HepG2 (cell line): ENCODE measurements at regions not wholly inside any gene's neighbourhood (a gene's known extent, or its start where the extent isn't known, plus 50 kb on each side); places are given as distances from the start of the nearest gene placed in this dataset.

ENCODE experiments used
- ATAC-seq: fragments of 200-7000 bp; cut with Tn5 transposase; 3 replicates; pipeline ENCODE4 v1.9.1; 2020; ENCODE audit warnings: mild to moderate bottlenecking, moderate library complexity
- BruUV-seq: library from RNA; stranded (reverse); fragments of 400-500 nt; replicated peaks from 2 replicates; lab custom pipeline; 2021; lab: Mats Ljungman, UMichigan
- CTCF ChIA-PET: fragments of 300-600 bp; formaldehyde crosslinking; extraction: SDS; loops from one replicate; lab custom pipeline; 2021; ENCODE audit warnings: low total read pairs, inconsistent platforms, low intra/inter-chr PET ratio; lab: Yijun Ruan, JAX
- POLR2A ChIA-PET: fragments of 350-600 bp; sonication (Branson Sonifier 250); formaldehyde crosslinking; loops from one replicate; lab custom pipeline; 2020; ENCODE audit warnings: antibody characterized with exemption, inconsistent platforms; lab: Yijun Ruan, JAX
- DNase-seq: peaks from one replicate; pipeline ENCODE4 v3.0.0-alpha.2; 2015; ENCODE audit warnings: low spot score
- FAIRE-seq: peaks from 3 replicates; lab custom pipeline; 2011; peaks lifted over from hg19 to GRCh38; lab: Jason Lieb, UNC
- H2AFZ ChIP-seq: one replicate; pipeline ENCODE4 v1.6.1; 2011; ENCODE audit warnings: low read length, inconsistent platforms
- H3K27ac ChIP-seq: fragments of 300-600 bp; 3 replicates; pipeline ENCODE4 v1.8.0; 2011; ENCODE audit warnings: mixed run types, mild to moderate bottlenecking, mixed read lengths, low read length, inconsistent platforms; ENCODE audit not compliant: insufficient read depth; ENCODE audit errors: extremely low read length
- H3K27me3 ChIP-seq, 2 experiments: fragments of 200-600 bp in 1 of 2; 2 replicates in 1 of 2; 3 replicates in 1 of 2; pipeline versions ENCODE4 v1.6.0 to v1.8.0; 2011; ENCODE audit warnings: low read length in 2 of 2, mild to moderate bottlenecking in 2 of 2, moderate library complexity in 2 of 2, inconsistent platforms in 1 of 2; ENCODE audit not compliant: insufficient read depth in 2 of 2, control insufficient read depth in 1 of 2
- H3K36me3 ChIP-seq, 2 experiments: fragments of 200-600 bp in 1 of 2; replicated peaks in 1 of 2; 2 replicates in 1 of 2; 3 replicates in 1 of 2; pipeline versions ENCODE4 v1.5.1 to v1.8.0; 2011; ENCODE audit warnings: low read length in 2 of 2, inconsistent platforms in 1 of 2; ENCODE audit not compliant: insufficient read depth in 2 of 2, control insufficient read depth in 1 of 2
- H3K4me1 ChIP-seq: 2 replicates; pipeline ENCODE4 v1.5.1; 2012; ENCODE audit warnings: low read length, inconsistent platforms; ENCODE audit not compliant: insufficient read depth
- H3K4me2 ChIP-seq: 2 replicates; pipeline ENCODE4 v1.6.0; 2011; ENCODE audit warnings: low read depth, low read length, inconsistent platforms
- H3K4me3 ChIP-seq, 3 experiments: fragments of 200-600 bp in 1 of 3; sonication (generic), shearing (Covaris generic) in 1 of 3; replicated peaks in 1 of 3; 2 replicates each; pipeline ENCODE4 v1.5.1; 2011 to 2016; ENCODE audit warnings: low read length in 3 of 3, inconsistent platforms in 2 of 3, low read depth in 2 of 3, mild to moderate bottlenecking in 2 of 3, control low read depth in 1 of 3, mixed read lengths in 1 of 3; ENCODE audit not compliant: insufficient read depth in 1 of 3
- H3K79me2 ChIP-seq: one replicate; pipeline ENCODE4 v1.6.1; 2011; ENCODE audit warnings: low read length, inconsistent platforms; ENCODE audit not compliant: insufficient read depth
- H3K9ac ChIP-seq: 2 replicates; pipeline ENCODE4 v1.6.0; 2011; ENCODE audit warnings: mild to moderate bottlenecking, low read depth, low read length, inconsistent platforms; ENCODE audit not compliant: insufficient read depth
- H3K9me3 ChIP-seq: 2 replicates; pipeline ENCODE4 v1.5.1; 2012; ENCODE audit warnings: mild to moderate bottlenecking, low read length
- H4K20me1 ChIP-seq: 2 replicates; pipeline ENCODE4 v1.6.0; 2011; ENCODE audit warnings: inconsistent platforms, mild to moderate bottlenecking, low read length, moderate library complexity; ENCODE audit not compliant: insufficient read depth
- CENPX ChIP-seq: sonication (generic); formaldehyde crosslinking; IDR thresholded peaks from 2 replicates; pipeline ENCODE4 v1.9.0; 2021; ENCODE audit warnings: mild to moderate bottlenecking, missing genetic modification reagents, moderate library complexity
- EP300 ChIP-seq, 3 experiments: sonication (generic) in 1 of 3; formaldehyde crosslinking in 1 of 3; IDR thresholded peaks; 2 replicates each; pipeline versions ENCODE4 v1.5.1 to v1.6.1; 2011 to 2020; ENCODE audit warnings: low read depth in 2 of 3, low read length in 2 of 3, borderline replicate concordance in 1 of 3, improper control_type of control experiment in 1 of 3, mild to moderate bottlenecking in 1 of 3, missing genetic modification reagents in 1 of 3, moderate library complexity in 1 of 3
- MIER2 ChIP-seq: IDR thresholded peaks from 2 replicates; pipeline ENCODE4 v1.6.1; 2016; ENCODE audit warnings: missing biosample characterization, missing genetic modification reagents
- MLLT10 ChIP-seq: sonication (generic); formaldehyde crosslinking; IDR thresholded peaks from 2 replicates; pipeline ENCODE4 v1.4.0; 2020; ENCODE audit warnings: missing genetic modification reagents
- NFIB ChIP-seq: sonication (generic); formaldehyde crosslinking; IDR thresholded peaks from 2 replicates; pipeline ENCODE4 v1.9.0; 2021; ENCODE audit warnings: missing genetic modification reagents, mild to moderate bottlenecking, borderline replicate concordance
- PAX8 ChIP-seq: sonication (generic); formaldehyde crosslinking; IDR thresholded peaks from 2 replicates; pipeline ENCODE4 v1.8.0; 2022; ENCODE audit warnings: mild to moderate bottlenecking, missing genetic modification reagents, borderline replicate concordance
- PHF20 ChIP-seq: sonication (generic); formaldehyde crosslinking; IDR thresholded peaks from 2 replicates; pipeline ENCODE4 v1.5.0; 2020; ENCODE audit warnings: mild to moderate bottlenecking, missing genetic modification reagents
- RFX5 ChIP-seq: IDR thresholded peaks from 2 replicates; pipeline ENCODE4 v1.6.1; 2011; ENCODE audit warnings: low read depth, low read length, improper control_type of control experiment
- ZNF160 ChIP-seq: sonication (generic); formaldehyde crosslinking; IDR thresholded peaks from 2 replicates; pipeline ENCODE4 v1.8.0; 2022; ENCODE audit warnings: mild to moderate bottlenecking, inconsistent platforms, missing genetic modification reagents
- ZNF432 ChIP-seq: sonication (generic); formaldehyde crosslinking; IDR thresholded peaks from 2 replicates; pipeline ENCODE4 v1.5.0; 2020; ENCODE audit warnings: missing genetic modification reagents, mild to moderate bottlenecking, borderline replicate concordance
- ZNF552 ChIP-seq: sonication (generic); formaldehyde crosslinking; IDR thresholded peaks from 2 replicates; pipeline ENCODE4 v1.9.0; 2022; ENCODE audit warnings: missing genetic modification reagents, mild to moderate bottlenecking, borderline replicate concordance
- WGBS: methylation state at CpG from one replicate; pipeline ENCODE4 v1.1.6; 2017; ENCODE audit warnings: low lambda C conversion rate; 5-methylcytosine and 5-hydroxymethylcytosine counted together
- in situ Hi-C: cut with HindIII; loops from 2 replicates; pipeline ENCODE4 v1.10.0; 2017; ENCODE audit warnings: low pct_unique_long_range_greater_than_20kb; ENCODE audit not compliant: extremely low pct_ligation_motif_present
- intact Hi-C: fragments of 100-400 bp; cut with micrococcal nuclease; formaldehyde crosslinking; loops from one replicate; pipeline ENCODE4 v1.10.0; 2022; ENCODE audit not compliant: unreplicated experiment
- TF ChIP-seq, protein P1 (sequence below): sonication (generic); formaldehyde crosslinking; IDR thresholded peaks from 2 replicates; pipeline ENCODE4 v1.9.0; 2021; ENCODE audit warnings: mild to moderate bottlenecking, missing genetic modification reagents
- TF ChIP-seq, protein P2 (sequence below): IDR thresholded peaks from 2 replicates; pipeline ENCODE4 v1.6.1; 2012; ENCODE audit warnings: low read length, improper control_type of control experiment

DNA sequence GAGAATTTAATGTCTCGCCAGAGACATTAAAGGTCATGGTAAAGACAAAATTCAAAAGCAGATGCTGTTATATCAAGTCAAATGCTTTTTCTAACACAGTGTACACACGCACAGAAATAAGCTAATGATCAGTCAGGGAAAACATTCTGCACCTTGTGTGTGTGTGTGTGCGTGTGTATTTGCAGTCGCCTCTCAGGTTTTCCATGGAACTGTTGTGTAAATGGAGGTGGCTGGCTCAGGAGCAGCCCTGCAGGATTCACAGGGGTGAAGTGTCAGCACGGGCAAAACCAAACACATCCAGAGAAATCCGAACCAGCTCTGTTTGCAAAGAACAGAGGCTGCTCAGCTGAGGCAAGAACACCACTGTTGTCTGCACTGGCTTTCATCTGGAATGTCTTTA is 76.2 kb upstream of the YWHAQ start (continued):
- TF ChIP-seq, protein P1, sequence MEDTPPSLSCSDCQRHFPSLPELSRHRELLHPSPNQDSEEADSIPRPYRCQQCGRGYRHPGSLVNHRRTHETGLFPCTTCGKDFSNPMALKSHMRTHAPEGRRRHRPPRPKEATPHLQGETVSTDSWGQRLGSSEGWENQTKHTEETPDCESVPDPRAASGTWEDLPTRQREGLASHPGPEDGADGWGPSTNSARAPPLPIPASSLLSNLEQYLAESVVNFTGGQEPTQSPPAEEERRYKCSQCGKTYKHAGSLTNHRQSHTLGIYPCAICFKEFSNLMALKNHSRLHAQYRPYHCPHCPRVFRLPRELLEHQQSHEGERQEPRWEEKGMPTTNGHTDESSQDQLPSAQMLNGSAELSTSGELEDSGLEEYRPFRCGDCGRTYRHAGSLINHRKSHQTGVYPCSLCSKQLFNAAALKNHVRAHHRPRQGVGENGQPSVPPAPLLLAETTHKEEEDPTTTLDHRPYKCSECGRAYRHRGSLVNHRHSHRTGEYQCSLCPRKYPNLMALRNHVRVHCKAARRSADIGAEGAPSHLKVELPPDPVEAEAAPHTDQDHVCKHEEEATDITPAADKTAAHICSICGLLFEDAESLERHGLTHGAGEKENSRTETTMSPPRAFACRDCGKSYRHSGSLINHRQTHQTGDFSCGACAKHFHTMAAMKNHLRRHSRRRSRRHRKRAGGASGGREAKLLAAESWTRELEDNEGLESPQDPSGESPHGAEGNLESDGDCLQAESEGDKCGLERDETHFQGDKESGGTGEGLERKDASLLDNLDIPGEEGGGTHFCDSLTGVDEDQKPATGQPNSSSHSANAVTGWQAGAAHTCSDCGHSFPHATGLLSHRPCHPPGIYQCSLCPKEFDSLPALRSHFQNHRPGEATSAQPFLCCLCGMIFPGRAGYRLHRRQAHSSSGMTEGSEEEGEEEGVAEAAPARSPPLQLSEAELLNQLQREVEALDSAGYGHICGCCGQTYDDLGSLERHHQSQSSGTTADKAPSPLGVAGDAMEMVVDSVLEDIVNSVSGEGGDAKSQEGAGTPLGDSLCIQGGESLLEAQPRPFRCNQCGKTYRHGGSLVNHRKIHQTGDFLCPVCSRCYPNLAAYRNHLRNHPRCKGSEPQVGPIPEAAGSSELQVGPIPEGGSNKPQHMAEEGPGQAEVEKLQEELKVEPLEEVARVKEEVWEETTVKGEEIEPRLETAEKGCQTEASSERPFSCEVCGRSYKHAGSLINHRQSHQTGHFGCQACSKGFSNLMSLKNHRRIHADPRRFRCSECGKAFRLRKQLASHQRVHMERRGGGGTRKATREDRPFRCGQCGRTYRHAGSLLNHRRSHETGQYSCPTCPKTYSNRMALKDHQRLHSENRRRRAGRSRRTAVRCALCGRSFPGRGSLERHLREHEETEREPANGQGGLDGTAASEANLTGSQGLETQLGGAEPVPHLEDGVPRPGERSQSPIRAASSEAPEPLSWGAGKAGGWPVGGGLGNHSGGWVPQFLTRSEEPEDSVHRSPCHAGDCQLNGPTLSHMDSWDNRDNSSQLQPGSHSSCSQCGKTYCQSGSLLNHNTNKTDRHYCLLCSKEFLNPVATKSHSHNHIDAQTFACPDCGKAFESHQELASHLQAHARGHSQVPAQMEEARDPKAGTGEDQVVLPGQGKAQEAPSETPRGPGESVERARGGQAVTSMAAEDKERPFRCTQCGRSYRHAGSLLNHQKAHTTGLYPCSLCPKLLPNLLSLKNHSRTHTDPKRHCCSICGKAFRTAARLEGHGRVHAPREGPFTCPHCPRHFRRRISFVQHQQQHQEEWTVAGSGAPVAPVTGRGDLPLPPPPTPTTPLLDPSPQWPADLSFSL (CRISPR knock-in tag): peak; percentile 85
- TF ChIP-seq ZNF552 (CRISPR knock-in tag): no peak

DNA sequence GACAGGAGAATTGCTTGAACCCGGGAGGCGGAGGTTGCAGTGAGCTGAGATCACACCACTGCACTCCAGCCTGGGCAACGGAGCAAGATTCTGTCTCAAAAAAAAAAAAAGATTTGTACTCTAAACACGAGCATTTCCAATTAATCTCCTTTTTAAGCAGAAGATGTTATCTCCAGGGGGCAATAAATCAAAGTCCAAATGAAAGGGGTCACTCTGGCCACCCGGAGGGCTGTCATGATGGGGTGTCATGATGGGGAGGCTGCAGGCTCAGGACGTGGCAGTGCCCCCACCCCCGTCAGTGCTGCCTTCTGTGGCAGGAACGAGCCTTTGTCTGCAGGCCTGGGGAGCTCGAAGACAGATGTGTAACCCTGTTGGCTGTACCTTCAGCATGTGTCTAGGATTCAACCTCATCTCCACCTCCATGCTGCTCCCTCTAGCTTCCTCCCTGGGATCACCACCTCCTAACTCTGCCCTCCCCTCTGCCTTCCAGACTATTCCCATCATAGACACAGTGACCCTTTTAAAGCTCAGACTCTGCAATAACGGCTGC is 76.9 kb upstream of the YWHAQ start:
- no peak overlapping the region for H2AFZ ChIP-seq
- H3K79me2 ChIP-seq: no peaks in the 10 kb centered on the region
- no peak overlapping the region for H3K4me2 ChIP-seq
- DNase-seq: no peak
- no TSS peak for BruUV-seq
- no peaks in the 10 kb centered on the region for H3K36me3 ChIP-seq
- peaks cover 2 to 18% of the 10 kb centered on the region in 2 experiments; a peak in 3 of 5 replicates for H3K27me3 ChIP-seq
- CTCF ChIA-PET: no interaction called here
- no peak overlapping the region for H3K9ac ChIP-seq
- no peak for ATAC-seq
- H3K27ac ChIP-seq: no peak overlapping the region
- intact Hi-C loops (no loop called here), in situ Hi-C loops (no loop called here)
- FAIRE-seq: no peak
- H3K4me3 ChIP-seq: no peak overlapping the region
- no peaks in the 10 kb centered on the region for H4K20me1 ChIP-seq
- H3K4me1 ChIP-seq: peaks cover 36% of the 10 kb centered on the region
- no peaks in the 10 kb centered on the region for H3K9me3 ChIP-seq
- POLR2A ChIA-PET: no interaction called here
- WGBS: 31% methylated on average over 10 of the region's 10 CpGs
- TF ChIP-seq MIER2 (CRISPR knock-in tag): no peak
- no peak for TF ChIP-seq RFX5
- no peak for TF ChIP-seq MLLT10 (CRISPR knock-in tag)
- TF ChIP-seq CENPX (CRISPR knock-in tag): no peak
- no peak for TF ChIP-seq ZNF432 (CRISPR knock-in tag)
- no peak for TF ChIP-seq NFIB (CRISPR knock-in tag)
- TF ChIP-seq, protein P2, sequence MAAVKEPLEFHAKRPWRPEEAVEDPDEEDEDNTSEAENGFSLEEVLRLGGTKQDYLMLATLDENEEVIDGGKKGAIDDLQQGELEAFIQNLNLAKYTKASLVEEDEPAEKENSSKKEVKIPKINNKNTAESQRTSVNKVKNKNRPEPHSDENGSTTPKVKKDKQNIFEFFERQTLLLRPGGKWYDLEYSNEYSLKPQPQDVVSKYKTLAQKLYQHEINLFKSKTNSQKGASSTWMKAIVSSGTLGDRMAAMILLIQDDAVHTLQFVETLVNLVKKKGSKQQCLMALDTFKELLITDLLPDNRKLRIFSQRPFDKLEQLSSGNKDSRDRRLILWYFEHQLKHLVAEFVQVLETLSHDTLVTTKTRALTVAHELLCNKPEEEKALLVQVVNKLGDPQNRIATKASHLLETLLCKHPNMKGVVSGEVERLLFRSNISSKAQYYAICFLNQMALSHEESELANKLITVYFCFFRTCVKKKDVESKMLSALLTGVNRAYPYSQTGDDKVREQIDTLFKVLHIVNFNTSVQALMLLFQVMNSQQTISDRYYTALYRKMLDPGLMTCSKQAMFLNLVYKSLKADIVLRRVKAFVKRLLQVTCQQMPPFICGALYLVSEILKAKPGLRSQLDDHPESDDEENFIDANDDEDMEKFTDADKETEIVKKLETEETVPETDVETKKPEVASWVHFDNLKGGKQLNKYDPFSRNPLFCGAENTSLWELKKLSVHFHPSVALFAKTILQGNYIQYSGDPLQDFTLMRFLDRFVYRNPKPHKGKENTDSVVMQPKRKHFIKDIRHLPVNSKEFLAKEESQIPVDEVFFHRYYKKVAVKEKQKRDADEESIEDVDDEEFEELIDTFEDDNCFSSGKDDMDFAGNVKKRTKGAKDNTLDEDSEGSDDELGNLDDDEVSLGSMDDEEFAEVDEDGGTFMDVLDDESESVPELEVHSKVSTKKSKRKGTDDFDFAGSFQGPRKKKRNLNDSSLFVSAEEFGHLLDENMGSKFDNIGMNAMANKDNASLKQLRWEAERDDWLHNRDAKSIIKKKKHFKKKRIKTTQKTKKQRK: no peak
- no peak for TF ChIP-seq ZNF160 (CRISPR knock-in tag)
- TF ChIP-seq PAX8: no peak
- no peak for TF ChIP-seq PHF20 (CRISPR knock-in tag)
- TF ChIP-seq EP300 (IDR thresholded peaks at IDR 0.05; ENCODE audit: low read depth in 2 of 2, low read length in 2 of 2): no peak
- no peak for TF ChIP-seq EP300 (CRISPR knock-in tag; IDR thresholded peaks at IDR 0.05; ENCODE audit: borderline replicate concordance)
